ENCODE measurements at regions not wholly inside any gene's neighbourhood (a gene's known extent, or its start where the extent isn't known, plus 50 kb on each side); places are given as distances from the start of the nearest gene placed in this dataset.

DNA sequence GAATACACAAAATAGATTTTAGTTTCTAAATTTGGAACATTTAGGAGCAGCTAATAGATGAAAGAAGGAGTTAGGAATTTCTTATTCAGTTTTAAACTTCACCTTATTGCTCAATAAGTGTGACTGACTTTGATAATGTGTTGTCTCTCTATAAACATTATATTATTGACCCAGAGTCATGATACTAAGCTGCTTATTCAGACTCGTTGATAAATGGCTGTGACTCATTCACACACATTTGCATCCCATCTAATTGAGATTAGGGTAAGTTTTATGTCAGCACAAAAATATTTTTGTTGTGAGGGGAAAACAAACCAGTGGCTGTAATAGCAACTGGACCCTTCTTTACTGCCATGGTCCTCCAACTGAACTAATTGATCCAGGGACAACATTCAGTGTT, 137.6 kb downstream of the GOLIM4 start:
- Mint-ChIP-seq H3K4me1 (no peaks in the 10 kb centered on the region), H3K4me3 (no peak overlapping the region), H3K9me3 (ENCODE audit: low read depth) (no peaks in the 10 kb centered on the region), H3K27ac (no peak overlapping the region), H3K36me3 (no peaks in the 10 kb centered on the region), H3K27me3 (no peaks in the 10 kb centered on the region)
- ATAC-seq (no peak), DNase-seq (no peak)
- CTCF ChIA-PET: no interaction called here

DNA sequence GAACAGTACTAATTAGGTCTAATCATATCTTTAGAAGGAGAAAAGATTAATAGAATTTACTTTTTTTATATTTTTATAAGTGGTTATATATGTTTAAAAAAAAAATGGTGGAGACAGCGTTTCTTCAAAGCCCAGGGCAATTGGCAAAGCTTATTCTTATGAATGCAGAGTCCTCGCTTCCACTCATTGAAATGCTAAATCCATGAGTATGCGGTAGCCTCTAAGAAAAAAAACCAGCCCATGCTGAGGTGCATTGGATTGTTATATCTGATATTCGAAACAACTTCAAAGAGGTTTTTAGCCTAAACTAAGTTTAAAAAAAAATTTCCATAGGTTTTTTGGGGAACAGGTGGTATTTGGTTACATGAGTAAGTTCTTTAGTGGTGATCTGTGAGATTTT, 142.8 kb downstream of the GOLIM4 start:
- Mint-ChIP-seq H3K27ac (no peak overlapping the region), H3K27me3 (no peaks in the 10 kb centered on the region), H3K9me3 (ENCODE audit: low read depth) (no peaks in the 10 kb centered on the region), H3K4me1 (no peaks in the 10 kb centered on the region), H3K4me3 (no peak overlapping the region), H3K36me3 (no peaks in the 10 kb centered on the region)
- DNase-seq: no peak
- no peak for ATAC-seq
- CTCF ChIA-PET: no interaction called here

- Mint-ChIP-seq H3K9me3 (ENCODE audit: low read depth) (no peaks in the 10 kb centered on the region), H3K27ac (no peak overlapping the region), H3K36me3 (no peaks in the 10 kb centered on the region), H3K4me1 (no peaks in the 10 kb centered on the region), H3K4me3 (no peak overlapping the region), H3K27me3 (peaks cover 3% of the 10 kb centered on the region)
- CTCF ChIA-PET: interaction anchor here (0.7 kb wide), 1 partner anchor 629 kb away, joined by 3 read pairs; no protein-coding TSS in a partner anchor
- ATAC-seq (no peak), DNase-seq (no peak)
Observed at GRCh38 chr3:167950212-167950611, 145.5 kb downstream of the GOLIM4 start.

- Mint-ChIP-seq H3K27me3 (peaks cover 4% of the 10 kb centered on the region), H3K9me3 (ENCODE audit: low read depth) (no peaks in the 10 kb centered on the region), H3K36me3 (no peaks in the 10 kb centered on the region), H3K27ac (no peak overlapping the region), H3K4me3 (no peak overlapping the region), H3K4me1 (no peaks in the 10 kb centered on the region)
- no peak for DNase-seq
- CTCF ChIA-PET: no interaction called here
- no peak for ATAC-seq
Observed at GRCh38 chr3:167941234-167941995, 154.3 kb downstream of the GOLIM4 start.

DNA sequence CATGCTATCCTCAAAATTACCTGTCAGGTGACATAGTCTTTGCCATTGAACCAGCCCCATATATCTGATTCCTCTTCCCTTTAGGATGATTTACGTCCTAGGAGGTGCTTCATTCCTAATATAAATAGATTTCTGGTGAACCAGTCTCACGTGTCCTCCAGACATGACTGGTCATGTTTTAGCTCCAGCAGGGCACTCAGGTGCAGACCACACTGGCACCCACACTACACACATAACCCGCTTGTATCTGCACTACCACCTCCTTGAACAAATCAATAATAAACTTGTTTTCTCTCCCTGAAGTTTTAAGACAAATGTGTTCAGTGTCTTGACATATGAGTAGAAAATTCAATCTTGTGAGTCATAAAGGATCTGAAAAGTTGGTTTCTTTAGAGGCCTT, 155.5 kb downstream of the GOLIM4 start:
- CTCF ChIA-PET: no interaction called here
- ATAC-seq (no peak), DNase-seq (no peak)
- Mint-ChIP-seq H3K4me3 (no peak overlapping the region), H3K27ac (no peak overlapping the region), H3K9me3 (ENCODE audit: low read depth) (no peaks in the 10 kb centered on the region), H3K27me3 (peaks cover 4% of the 10 kb centered on the region), H3K36me3 (no peaks in the 10 kb centered on the region), H3K4me1 (no peaks in the 10 kb centered on the region)

GRCh38 chr3:167938516-167938915, 157.2 kb downstream of the GOLIM4 start:
- Mint-ChIP-seq H3K9me3 (ENCODE audit: low read depth) (no peaks in the 10 kb centered on the region), H3K27ac (no peak overlapping the region), H3K4me3 (no peak overlapping the region), H3K27me3 (peaks cover 7% of the 10 kb centered on the region), H3K36me3 (no peaks in the 10 kb centered on the region), H3K4me1 (no peaks in the 10 kb centered on the region)
- CTCF ChIA-PET: no interaction called here
- DNase-seq (no peak), ATAC-seq (no peak)

DNA sequence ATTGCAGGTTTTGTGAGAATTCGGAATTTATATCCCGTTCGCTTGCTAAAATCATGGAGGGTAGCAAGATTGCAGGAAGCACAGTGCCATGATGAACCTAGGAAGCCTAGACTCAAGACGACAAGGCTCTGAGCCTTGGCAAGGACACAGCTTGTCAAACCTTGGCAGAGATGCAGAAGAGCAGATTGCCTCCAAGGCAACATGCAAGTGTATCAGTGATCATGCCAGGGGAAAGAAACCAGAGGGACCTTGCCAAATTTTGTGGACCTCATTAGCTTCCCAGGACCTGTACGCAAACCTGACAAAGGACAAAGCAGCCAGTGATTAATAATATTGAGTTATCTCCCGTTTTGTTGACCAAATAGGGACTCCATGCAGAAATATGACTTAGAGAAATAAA, 159.7 kb downstream of the GOLIM4 start:
- Mint-ChIP-seq H3K4me3 (no peak overlapping the region), H3K9me3 (ENCODE audit: low read depth) (no peaks in the 10 kb centered on the region)
- CTCF ChIA-PET: no interaction called here

DNA sequence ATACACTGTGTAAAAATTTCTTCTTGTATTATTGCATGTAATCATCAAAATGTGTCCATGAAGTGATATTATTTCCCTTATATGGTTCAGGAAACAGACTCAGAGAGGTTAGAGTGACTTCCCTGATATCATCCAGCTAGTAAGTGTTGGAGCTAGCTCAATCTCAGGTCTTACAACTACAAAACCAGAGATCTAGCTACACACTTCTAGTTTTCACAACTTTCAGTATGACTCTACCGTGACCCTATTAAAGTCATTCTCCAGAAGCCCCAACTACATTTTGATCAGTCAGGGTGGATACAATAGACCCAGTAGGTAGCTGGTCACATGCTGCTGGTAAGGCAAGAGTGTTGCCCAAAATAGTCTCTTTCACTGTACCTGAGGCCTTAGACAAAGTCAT, 165.3 kb downstream of the GOLIM4 start:
- DNase-seq: no peak
- no peaks in the 10 kb centered on the region for H3K36me3 Mint-ChIP-seq
- no peak overlapping the region for H3K27ac Mint-ChIP-seq
- ATAC-seq: no peak
- CTCF ChIA-PET: interaction anchor here (1.4 kb wide), 1 partner anchor 110 kb away, joined by 3 read pairs; no protein-coding TSS in a partner anchor
- H3K4me1 Mint-ChIP-seq: no peaks in the 10 kb centered on the region
- H3K4me3 Mint-ChIP-seq: no peak overlapping the region
- peaks cover 7% of the 10 kb centered on the region for H3K27me3 Mint-ChIP-seq
- H3K9me3 Mint-ChIP-seq (ENCODE audit: low read depth): no peaks in the 10 kb centered on the region

More for the DNA sequence above, 159.7 kb downstream of the GOLIM4 start:
- H3K27me3 Mint-ChIP-seq: peaks cover 5% of the 10 kb centered on the region
- no peaks in the 10 kb centered on the region for H3K4me1 Mint-ChIP-seq
- no peak overlapping the region for H3K27ac Mint-ChIP-seq
- no peaks in the 10 kb centered on the region for H3K36me3 Mint-ChIP-seq
- DNase-seq (no peak), ATAC-seq (no peak)

- CTCF ChIA-PET: interaction anchor here (1.4 kb wide), 1 partner anchor 111 kb away, joined by 3 read pairs; no protein-coding TSS in a partner anchor
- H3K27me3 Mint-ChIP-seq: peaks cover 7% of the 10 kb centered on the region
- H3K4me1 Mint-ChIP-seq: no peaks in the 10 kb centered on the region
- H3K9me3 Mint-ChIP-seq (ENCODE audit: low read depth): no peaks in the 10 kb centered on the region
- DNase-seq (no peak), ATAC-seq (no peak)
- no peaks in the 10 kb centered on the region for H3K36me3 Mint-ChIP-seq
- no peak overlapping the region for H3K27ac Mint-ChIP-seq
- no peak overlapping the region for H3K4me3 Mint-ChIP-seq
Observed at GRCh38 chr3:167929968-167930367, 165.8 kb downstream of the GOLIM4 start.

- no peaks in the 10 kb centered on the region for H3K36me3 Mint-ChIP-seq
- CTCF ChIA-PET: interaction anchor here (2.3 kb wide), 1 partner anchor 112 kb away, joined by 10 read pairs; no protein-coding TSS in a partner anchor
Observed at GRCh38 chr3:167928381-167928780, 167.3 kb downstream of the GOLIM4 start.

GRCh38 chr3:167920747-167921146, 175.0 kb downstream of the GOLIM4 start:
- Mint-ChIP-seq H3K36me3 (no peaks in the 10 kb centered on the region), H3K9me3 (ENCODE audit: low read depth) (no peaks in the 10 kb centered on the region), H3K27ac (no peak overlapping the region), H3K4me3 (no peak overlapping the region), H3K4me1 (no peaks in the 10 kb centered on the region), H3K27me3 (peaks cover 3% of the 10 kb centered on the region)
- CTCF ChIA-PET: no interaction called here
- no peak for ATAC-seq
- DNase-seq: no peak

More at GRCh38 chr3:167928381-167928780, 167.3 kb downstream of the GOLIM4 start:
- ATAC-seq (no peak), DNase-seq (no peak)
- H3K4me3 Mint-ChIP-seq: no peak overlapping the region
- no peaks in the 10 kb centered on the region for H3K9me3 Mint-ChIP-seq (ENCODE audit: low read depth)
- no peaks in the 10 kb centered on the region for H3K4me1 Mint-ChIP-seq
- no peak overlapping the region for H3K27ac Mint-ChIP-seq
- H3K27me3 Mint-ChIP-seq: peaks cover 3% of the 10 kb centered on the region

DNA sequence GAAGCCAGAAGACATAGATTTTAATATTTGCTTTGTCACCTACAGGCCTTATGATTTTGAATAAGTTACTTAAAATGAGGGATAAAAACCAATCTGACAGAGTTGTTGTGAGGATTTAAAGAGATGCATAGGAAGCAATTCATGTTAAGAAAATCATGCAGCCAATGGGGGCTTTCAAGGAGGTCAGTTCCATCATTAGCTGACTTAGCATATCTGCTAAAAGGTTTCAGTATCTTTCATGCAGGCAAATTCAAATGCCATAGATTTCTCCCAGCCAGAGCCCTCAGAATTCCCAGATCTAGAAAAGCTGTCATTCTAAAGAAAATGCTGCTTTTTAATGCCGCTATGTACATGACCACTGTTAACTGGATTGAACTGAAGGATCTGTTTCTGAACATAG, 176.1 kb downstream of the GOLIM4 start:
- no peaks in the 10 kb centered on the region for H3K36me3 Mint-ChIP-seq
- no peak overlapping the region for H3K27ac Mint-ChIP-seq
- no peaks in the 10 kb centered on the region for H3K9me3 Mint-ChIP-seq (ENCODE audit: low read depth)
- H3K27me3 Mint-ChIP-seq: peaks cover 3% of the 10 kb centered on the region
- no peak for DNase-seq
- H3K4me1 Mint-ChIP-seq: no peaks in the 10 kb centered on the region
- H3K4me3 Mint-ChIP-seq: no peak overlapping the region
- CTCF ChIA-PET: no interaction called here
- ATAC-seq: no peak

DNA sequence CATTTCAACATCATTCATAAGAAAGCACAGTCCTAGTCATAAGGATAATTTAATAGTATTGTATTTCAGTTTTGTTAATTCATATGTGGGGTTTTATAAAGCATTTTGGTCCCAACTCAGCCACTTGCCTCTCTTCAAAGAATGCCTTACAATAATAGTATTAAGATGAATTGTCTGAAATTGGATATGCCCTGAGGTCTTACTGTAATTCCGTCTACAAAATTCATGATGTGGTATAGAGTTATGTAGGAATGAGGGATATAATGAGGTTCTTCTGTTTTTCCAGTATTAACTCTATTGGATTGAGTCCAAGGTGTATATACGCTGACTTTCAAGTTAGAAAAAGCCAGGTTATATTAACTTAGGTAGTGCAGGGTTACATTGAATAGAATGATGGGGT, 177.0 kb downstream of the GOLIM4 start:
- Mint-ChIP-seq H3K27me3 (peaks cover 3% of the 10 kb centered on the region), H3K9me3 (ENCODE audit: low read depth) (no peaks in the 10 kb centered on the region), H3K4me3 (no peak overlapping the region), H3K4me1 (no peaks in the 10 kb centered on the region), H3K27ac (no peak overlapping the region), H3K36me3 (no peaks in the 10 kb centered on the region)
- DNase-seq (no peak), ATAC-seq (no peak)
- CTCF ChIA-PET: no interaction called here

- ATAC-seq: no peak
- H3K27me3 Mint-ChIP-seq: peaks cover 3% of the 10 kb centered on the region
- H3K27ac Mint-ChIP-seq: no peak overlapping the region
- H3K36me3 Mint-ChIP-seq: no peaks in the 10 kb centered on the region
- DNase-seq: no peak
- no peak overlapping the region for H3K4me3 Mint-ChIP-seq
- CTCF ChIA-PET: no interaction called here
- no peaks in the 10 kb centered on the region for H3K4me1 Mint-ChIP-seq
- H3K9me3 Mint-ChIP-seq (ENCODE audit: low read depth): no peaks in the 10 kb centered on the region
Observed at GRCh38 chr3:167918008-167918596, 177.6 kb downstream of the GOLIM4 start.

All from activated CD8-positive, alpha-beta memory T cell treated with anti-CD3 and anti-CD28 coated beads, Interleukin-2, amount 10 ng/mL, durations not matched to agents 7 days and 5 days (primary cell).